Fibroblast of villous mesenchyme (primary cell): ENCODE measurements at regions not wholly inside any gene's neighbourhood (a gene's known extent, or its start where the extent isn't known, plus 50 kb on each side); places are given as distances from the start of the nearest gene placed in this dataset.

Experiments used
- DNase-seq: peaks from one replicate; pipeline ENCODE4 v3.0.0-alpha.2; 2010; ENCODE audit warnings: low read depth
- H3K4me3 ChIP-seq: 2 replicates; pipeline ENCODE4 v1.5.1; 2011; ENCODE audit warnings: low read depth, mild to moderate bottlenecking, low read length
- TF ChIP-seq, protein P1 (sequence below): IDR thresholded peaks from 2 replicates; pipeline ENCODE4 v1.5.1; 2012; ENCODE audit warnings: low read depth, mild to moderate bottlenecking, low read length; ENCODE audit not compliant: insufficient read depth

DNA sequence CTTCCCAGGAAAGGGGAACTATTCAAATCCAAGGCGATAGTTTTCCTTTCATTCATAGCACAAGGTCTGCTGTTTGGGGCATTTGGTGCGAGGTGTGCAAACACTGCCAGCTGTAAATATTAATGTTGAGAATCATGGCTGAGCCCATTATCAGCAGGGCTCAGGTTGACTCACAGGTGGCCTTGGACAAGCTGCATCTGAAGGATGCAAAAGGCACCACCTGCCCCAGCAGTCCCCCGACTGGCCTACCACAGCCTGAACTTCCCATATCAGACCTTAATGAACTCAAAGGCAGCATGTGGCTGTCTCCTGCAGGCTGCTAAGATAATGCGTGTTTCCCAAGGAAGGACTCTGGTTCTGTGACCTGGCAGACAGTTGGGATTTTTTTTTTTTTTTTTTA is 93.3 kb upstream of the MAP1LC3B2 start:
- no peak overlapping the region for H3K4me3 ChIP-seq
- TF ChIP-seq, protein P1, sequence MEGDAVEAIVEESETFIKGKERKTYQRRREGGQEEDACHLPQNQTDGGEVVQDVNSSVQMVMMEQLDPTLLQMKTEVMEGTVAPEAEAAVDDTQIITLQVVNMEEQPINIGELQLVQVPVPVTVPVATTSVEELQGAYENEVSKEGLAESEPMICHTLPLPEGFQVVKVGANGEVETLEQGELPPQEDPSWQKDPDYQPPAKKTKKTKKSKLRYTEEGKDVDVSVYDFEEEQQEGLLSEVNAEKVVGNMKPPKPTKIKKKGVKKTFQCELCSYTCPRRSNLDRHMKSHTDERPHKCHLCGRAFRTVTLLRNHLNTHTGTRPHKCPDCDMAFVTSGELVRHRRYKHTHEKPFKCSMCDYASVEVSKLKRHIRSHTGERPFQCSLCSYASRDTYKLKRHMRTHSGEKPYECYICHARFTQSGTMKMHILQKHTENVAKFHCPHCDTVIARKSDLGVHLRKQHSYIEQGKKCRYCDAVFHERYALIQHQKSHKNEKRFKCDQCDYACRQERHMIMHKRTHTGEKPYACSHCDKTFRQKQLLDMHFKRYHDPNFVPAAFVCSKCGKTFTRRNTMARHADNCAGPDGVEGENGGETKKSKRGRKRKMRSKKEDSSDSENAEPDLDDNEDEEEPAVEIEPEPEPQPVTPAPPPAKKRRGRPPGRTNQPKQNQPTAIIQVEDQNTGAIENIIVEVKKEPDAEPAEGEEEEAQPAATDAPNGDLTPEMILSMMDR: no peak
- no peak for DNase-seq

DNA sequence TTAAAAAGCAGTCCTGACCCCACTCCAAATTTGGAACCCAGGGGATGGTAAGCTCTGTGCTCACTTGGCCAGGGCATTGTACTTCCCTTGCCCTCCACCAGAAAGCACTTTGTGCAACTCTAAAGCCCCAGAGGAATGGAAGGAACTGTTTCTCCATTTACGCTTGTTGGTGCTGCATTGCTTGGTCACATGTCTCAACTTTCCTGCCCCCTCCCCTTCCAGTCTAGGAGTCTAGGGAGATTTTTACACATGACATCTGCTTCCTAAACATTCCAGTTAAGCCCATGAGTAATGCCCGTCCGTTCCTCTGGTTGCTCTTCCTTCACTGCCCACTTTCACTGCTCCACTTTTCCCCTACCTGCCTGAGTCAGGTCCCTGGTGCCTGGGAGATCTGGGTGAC is 92.6 kb upstream of the MAP1LC3B2 start:
- TF ChIP-seq, protein P1: no peak
- peak; percentile 70 for DNase-seq
- no peak overlapping the region for H3K4me3 ChIP-seq

DNA sequence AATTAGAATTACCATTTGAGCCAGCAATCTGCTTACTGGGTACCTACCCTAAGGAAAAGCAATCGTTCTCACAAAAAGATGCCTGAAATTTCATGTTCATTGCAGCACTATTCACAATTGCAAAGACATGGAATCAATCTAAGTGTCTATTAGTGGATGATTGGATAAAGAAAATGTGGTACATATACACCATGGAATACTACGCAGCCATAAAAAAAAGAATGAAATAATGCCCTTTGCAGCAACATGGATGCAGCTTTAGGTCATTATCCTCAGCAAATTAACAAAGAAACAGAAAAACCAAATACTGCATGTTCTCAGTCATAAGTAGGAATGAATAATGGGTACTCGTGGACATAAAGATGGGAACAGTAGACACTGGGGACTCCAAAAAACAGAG is 89.8 kb upstream of the MAP1LC3B2 start:
- no peak for DNase-seq
- TF ChIP-seq, protein P1: no peak
- no peak overlapping the region for H3K4me3 ChIP-seq

GRCh38 chr12:116471544-116471943 is 87.6 kb upstream of the MAP1LC3B2 start:
- DNase-seq: no peak
- TF ChIP-seq, protein P1: no peak
- H3K4me3 ChIP-seq: no peak overlapping the region

DNA sequence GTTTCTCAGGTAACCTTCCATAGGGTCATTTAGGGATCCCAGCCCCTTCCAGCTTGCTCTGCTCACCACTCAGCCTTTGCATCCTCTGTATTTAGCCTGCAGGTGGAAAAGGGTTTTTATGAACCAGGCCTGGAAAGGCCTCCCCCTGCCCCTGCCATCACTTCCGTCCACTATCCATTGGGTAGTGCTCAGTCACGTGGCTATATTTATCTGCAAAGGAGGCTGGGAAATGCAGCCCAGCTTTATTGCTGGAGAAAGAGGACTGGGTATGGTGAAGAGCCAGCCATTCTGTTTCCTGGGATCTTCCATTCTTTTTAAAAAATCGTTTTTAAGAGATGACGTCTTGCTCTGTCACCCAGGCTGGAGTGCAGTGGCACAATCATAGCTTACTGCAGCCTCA is 87.0 kb upstream of the MAP1LC3B2 start:
- no peak for DNase-seq
- TF ChIP-seq, protein P1: no peak
- H3K4me3 ChIP-seq: no peak overlapping the region

GRCh38 chr12:116473416-116473815 is 85.8 kb upstream of the MAP1LC3B2 start:
- no peak overlapping the region for H3K4me3 ChIP-seq
- TF ChIP-seq, protein P1: no peak
- no peak for DNase-seq

DNA sequence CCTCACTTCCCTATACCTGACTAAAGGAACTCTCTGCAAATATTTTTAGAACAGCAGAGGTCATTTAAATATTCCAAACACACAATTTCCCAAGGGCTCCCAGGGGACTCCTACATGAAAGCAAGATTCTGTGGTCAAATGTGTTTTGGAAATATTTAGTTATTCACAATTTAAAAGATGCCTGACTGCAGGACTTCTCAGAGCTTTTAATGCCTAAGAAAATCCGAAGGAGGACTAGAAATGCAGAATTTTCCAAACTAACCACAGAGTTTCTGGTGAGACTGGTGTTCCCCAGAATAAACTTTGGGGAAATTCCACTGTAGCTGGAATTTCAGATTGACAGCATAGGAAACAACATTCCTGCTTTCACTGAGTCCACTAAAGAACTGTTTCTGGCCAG is 84.8 kb upstream of the MAP1LC3B2 start:
- DNase-seq: no peak

More for the DNA sequence above, 84.8 kb upstream of the MAP1LC3B2 start:
- TF ChIP-seq, protein P1: no peak
- no peak overlapping the region for H3K4me3 ChIP-seq
